LHCN-M2 (cell line): ENCODE measurements at regions not wholly inside any gene's neighbourhood (a gene's known extent, or its start where the extent isn't known, plus 50 kb on each side); places are given as distances from the start of the nearest gene placed in this dataset.
"Not testable (repeated sequence)": the region's sequence is repeated elsewhere in the genome, so short reads cannot be mapped to it uniquely, and the experiment has no call there.

Experiments used
- DNase-seq: peaks from one replicate; pipeline ENCODE4 v3.0.0-alpha.2; 2012; ENCODE audit warnings: low read depth

DNA sequence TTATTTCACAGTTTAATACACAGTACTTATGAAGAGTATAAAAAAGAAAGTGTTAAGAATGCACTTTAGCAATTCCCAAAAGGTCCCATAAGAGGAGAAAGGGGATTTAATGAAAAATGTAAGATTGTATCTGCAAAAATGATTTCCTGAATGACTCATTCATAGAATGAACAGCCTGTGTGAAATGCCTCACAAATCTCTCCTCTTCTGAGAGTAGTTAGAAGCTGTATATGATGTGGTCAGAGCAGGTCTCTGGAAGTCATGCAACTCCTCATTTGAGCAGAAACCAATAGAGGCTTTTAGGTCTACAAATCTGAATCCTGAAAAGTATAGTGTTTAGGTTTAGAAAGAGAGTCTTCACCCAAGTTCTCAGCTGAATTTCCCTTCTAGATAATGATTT is 381.3 kb upstream of the INTU start:
- DNase-seq, result peak; percentile 70

DNA sequence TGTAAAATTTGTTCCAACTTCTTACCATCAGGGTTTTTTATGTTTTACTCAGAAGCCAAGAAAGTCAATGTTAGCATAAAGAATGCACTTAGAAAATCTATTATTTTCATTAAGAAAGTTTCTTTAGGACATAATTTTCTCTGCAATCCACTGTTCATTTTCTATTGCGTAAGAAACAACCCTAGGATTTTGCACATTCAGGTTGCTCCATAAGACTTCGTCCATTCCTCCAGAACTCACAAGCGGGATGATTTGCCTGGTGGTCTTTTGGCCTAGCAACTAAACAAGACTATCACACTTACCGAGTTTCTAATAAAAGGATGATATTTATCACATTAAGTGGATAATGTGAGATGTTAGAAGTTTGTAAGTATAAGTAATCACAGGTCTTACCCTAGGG is 376.3 kb upstream of the INTU start:
- no peak for DNase-seq

DNA sequence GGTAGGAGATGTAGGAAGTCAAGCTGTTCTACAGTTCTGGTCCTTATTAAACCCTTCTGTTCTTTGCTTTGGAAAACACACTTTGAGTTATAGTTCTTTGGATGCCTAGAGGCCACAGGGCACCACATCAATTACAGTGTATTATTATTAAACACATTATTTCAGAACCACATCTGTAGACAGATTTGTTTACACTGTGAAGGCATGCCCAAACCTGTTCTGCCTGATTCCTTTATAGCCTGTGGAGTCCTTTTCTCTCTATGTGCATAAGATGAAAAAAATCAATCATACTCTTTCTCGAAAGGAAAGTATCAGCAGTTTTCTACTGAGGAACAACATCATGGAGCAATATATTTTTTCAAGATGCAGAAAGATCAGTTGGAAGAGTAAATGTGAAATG is 371.3 kb upstream of the INTU start:
- no peak for DNase-seq

DNA sequence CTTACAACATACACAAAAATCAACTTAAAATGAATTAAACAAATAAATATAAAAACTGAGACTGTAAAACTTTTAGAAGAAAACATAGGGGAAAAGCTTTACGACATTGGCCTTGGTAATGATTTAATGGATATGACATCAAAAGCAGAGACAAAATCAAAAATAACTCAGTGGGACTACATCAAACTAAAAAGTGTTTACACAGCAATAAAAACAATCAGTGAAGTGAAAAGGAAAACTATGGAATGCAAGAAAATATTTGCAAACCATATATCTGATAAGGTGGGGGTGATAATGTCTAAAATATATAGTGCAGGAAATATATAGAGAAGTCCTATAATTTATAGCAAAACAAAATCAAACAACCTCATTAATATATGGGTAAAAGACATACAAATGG is 364.4 kb upstream of the INTU start:
- no peak for DNase-seq

DNA sequence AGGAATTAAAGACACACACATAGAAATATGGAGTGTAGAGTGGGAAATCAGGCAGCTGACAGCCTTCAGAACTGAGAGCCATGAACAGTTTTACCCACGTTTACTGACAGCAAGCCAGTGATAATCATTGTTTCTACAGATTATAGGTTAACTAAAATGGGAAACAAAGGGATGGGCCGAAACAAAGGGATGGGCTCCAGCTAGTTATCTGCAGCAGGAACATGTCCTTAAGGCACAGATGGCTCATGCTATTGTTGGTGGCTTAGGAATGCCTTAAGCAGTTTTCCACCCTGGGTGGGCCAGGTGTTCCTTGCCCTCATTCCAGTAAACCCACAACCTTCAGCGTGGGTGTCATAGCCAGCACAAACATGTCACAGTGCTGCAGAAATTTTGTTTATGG is 355.7 kb upstream of the INTU start:
- not testable (repeated sequence) for DNase-seq

DNA sequence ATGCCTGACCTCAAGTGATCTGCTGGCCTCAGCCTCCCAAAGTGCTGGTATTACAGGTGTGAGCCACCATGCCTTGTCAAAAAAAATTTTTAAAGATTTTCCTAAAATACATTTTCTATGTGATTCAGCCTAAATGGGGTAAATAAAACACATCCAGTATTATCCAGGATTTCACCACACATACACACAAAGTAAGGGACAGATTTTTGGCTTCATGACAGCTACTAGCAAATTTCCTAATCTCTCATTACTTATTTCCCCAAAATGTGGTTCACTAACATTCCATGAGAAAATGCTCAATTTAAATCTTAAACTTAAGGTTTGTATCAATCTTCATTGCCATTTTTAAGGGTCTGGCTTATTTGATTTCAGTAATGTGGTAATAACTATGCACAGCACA is 348.5 kb upstream of the INTU start:
- no peak for DNase-seq

DNA sequence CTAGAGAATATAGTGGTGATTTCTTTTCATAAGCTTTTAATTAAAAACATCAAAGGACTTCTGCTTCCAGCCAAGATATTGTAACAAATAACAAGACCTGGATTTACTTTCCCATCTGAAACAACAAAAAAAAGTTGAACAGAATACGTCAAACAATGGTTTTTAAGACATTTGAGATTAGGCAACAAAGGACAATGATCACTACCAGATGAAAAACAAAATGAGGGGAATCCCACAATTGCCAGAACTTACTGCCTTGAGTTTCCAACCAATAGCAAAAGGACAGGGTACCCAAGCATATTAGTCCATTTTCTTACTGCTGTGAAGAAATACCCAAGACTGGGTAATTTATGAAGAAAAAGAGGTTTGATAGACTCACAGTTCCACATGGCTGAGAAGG is 341.4 kb upstream of the INTU start:
- DNase-seq, result no peak

DNA sequence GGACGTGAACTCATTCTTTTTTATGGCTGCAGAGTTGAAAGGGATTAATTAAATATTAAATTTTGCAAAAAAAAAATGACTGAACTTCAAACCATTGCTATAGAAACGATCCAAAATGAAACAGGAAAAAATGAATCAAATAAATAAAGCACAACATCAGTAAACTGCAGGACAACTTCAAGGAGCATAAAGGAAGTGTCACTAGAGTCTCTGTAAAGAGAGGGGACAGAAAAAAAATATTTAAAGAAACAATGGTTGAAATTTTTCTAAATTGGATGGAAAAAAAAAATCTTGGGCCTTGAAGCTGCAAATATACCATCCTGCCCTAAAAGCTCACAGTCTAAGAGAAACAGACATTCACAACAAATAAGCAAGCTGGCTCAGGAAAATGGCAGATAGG is 339.3 kb upstream of the INTU start:
- no peak for DNase-seq

DNA sequence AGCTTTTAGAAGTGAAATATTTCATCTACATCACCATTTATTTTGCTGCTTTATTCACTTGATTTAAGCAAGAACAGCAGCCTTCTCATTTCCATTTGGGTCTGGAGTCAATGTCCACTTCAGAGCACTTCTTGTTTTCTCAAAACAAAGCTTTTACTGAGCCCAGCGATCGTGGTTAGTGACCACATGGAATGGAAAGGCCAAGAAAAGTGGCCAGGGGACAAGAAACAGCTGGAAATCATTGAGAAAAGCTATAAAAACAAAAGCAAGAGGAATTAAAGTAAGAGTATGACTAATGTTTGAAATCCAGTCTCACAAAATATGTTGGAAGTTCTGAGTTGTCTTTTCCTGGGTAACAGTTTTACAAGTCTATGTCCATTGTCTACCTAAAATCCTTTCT is 328.4 kb upstream of the INTU start:
- DNase-seq, result peak; percentile 89

DNA sequence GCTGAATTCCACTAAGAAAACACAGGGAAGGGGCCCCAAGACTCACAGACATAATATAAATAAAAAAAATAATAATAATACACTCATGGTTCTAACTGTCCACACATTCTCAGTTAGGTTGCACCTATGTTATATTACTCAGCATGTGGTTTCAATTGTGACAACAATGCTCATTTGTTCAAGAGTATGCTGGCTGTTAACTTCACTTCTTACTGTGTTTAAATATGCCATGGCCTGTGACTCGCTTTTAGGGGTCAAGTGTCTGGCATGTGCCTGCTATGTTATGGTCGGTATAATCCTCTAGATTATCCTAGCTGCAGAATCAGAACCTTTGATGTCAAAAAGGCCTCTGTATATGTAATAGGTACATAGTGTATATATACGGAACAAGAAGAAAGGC is 324.8 kb upstream of the INTU start:
- peak; percentile 45 for DNase-seq

DNA sequence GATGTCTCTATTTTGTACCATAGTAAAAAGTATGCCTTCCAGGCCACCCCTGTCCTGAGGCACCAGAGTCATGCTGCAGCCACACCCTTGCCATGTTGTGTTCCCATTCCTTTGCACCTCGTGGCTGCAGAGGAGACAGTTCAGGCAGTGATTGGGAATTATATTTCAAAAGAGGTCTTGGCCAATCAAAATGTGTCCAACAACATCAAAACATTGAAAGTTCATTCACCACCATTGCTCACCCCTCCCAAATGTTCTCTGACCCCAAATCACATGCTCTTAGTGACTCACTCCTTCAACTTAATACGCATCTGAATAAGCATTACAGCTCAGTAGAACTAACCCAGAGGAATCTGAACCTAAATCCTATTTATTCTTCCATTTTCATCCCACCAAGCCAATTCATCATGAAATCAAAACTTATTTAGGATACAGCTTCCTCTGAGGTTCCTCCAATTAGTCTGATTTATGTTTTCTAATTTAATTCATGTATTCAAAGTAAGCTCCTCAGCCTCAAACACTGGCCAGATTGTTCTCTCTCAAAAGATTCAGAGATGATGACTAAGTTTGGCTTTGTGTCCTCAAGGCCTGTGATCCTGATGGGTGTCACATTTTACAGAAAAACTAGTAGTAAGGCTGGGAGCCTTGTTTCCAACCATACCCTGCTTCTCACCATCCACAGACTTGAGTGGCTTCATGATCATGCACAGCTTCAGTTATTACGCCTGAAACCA is 323.2 kb upstream of the INTU start:
- peak; percentile 92 for DNase-seq

DNA sequence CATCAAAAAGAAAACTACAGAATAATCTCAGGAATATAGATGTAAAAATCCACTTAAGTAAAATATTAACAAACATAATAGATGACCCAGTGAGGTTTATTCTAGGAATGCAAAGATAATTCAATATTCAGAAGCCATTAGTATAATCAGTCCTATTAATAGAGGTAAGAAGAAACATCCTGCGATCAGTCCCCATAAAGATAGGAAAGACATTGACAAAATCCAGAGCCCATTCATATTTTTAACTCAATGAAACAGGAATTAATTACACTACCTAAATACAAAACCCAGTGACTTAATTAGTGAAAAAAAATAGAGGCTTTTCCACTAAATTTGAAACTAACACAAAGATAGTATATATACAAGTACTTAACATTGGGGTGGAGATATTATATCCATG is 321.4 kb upstream of the INTU start:
- no peak for DNase-seq

DNA sequence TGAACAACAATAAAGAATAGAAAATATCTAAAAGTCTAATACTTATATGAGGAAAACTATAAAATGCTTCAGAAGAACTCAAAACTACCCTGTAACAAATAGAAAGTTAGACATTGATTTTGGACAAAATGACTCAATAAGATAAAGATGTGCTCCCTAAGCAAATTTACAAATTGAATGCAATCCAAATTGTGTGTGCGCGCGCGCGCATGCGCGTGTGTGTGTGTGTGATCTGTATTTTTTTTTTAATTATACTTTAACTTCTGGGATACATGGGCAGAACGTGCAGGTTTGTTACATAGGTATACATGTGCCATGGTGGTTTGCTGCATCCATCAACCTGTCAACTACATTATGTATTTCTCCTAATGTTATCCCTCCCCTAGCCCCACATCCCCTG is 320.8 kb upstream of the INTU start:
- no peak for DNase-seq

DNA sequence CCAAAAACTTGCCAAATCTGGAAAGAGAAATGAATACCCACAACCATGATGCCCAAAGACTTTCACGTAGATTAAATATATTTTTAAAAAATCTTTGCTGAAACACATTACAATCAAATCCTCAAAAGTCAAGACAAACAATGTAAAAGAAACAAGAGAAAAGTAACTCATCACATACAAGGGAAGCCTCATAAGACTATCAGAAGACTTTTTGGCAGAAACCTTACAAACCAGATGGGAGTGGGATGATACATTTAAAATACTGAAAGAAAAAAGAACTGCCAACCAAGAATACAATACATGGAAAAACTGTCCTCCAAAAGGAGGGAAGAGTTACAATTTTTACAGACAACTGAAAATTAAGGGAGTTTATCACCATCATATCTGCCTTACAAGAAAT is 319.0 kb upstream of the INTU start:
- DNase-seq, result no peak

DNA sequence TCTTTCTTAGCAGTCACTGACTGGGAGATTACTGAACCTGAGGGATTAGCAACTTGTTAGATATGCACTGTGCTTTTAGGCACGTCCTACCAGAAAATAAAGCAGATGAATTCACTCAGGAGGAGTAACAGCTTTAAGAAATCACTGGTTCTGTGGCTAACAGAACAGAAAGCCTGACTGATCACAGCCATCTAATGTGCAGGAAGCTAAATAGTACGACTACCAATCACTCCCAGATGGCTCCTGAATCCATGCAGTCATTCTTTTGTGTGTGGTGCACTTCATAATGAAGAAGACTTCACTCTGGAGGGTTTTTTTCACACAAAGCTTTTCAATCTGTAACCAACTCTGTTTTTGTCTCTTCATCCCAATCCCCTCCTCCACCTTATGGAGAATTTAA is 305.3 kb upstream of the INTU start:
- DNase-seq, result no peak

DNA sequence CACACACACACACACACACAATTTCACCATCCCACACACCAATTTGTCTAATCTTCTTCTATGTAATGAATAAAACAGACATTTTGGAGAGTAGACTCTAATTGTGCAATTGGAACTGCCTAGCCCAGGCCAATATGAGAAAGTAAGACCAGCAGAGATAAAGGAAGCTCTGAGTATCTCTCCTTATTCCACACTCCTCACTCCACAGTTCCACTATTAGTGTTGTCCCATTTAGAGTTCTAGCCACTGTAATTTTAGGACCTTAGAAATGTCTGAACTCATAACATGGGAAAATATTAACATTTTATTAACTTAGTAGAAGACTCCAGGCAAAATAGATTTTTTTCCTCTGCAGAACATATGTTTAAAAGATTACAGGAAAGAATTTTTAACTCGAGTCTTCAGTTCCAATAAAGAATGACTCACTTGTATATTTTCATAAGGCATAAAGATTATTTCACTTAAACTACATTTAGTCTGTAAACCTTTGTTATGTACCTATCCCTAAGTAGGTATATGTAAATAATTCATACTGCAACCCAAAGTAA is 297.6 kb upstream of the INTU start:
- DNase-seq, result no peak

DNA sequence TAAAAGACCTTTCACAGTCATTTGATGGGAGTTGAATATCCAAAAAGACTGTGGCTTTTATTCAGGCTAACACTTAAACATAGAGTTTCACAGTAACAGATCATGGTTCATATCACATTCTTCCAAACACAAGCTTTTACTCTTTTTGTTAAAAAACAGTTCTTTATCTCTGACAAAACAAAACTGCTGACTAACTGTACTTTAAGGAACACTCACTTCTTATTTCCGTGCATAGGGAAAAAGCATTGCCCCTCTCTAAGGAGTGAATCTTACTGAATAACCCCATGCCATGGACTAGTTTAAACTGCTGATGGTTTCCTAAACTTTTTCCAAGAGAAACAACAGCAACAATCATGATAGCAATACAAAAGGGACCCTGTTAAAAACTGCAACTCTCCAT is 297.0 kb upstream of the INTU start:
- no peak for DNase-seq

DNA sequence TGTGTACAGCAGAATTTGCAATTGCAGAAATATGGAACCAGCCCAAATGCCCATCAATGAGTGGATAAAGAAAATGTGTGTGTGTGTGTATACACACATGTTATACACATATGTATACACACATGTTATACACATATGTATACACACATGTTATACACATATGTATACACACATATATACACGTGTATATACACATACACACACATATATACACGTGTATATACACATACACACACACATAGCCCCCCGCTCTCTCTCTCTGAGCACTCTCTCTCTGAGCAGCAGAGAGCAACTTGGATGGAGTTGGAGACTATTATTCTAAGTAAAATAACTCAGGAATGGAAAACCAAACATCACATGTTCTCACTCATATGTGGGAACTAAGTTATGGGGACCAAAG is 289.6 kb upstream of the INTU start:
- not testable (repeated sequence) for DNase-seq

DNA sequence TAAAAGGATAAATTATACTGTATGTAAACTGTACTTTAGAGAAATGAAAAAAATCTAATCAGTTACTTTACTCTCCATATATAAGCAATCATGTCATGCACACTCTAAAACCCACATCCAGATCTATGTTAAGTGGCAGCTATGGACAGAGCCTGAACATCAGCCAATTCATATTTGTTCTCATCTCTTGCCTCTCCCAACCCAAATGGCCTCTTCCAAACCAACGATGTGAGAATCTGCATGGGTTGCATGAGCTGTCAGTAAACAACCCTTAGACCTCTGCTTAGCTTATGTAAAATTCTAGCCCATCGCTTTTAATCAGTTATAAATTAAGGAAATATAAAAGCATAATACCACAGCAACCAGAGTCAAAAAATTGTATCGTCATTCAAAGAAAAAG is 288.7 kb upstream of the INTU start:
- no peak for DNase-seq

DNA sequence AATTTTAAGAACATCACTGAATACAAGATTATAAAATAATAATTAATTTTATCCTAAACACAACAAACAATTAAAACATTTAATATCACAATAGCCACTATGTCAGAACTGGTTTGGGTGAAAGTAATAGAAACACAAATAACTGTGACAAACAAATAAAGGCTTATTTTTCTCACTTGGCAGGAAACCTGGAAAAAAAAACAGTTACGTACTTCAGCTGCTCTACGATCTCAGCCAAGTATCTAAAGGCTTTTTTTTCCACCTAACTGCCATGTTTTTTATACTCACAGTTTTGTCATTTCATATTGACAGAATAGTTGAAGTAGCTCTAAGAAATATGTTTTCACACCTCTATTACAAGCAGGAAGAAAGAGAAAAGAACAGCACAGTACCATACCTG is 284.8 kb upstream of the INTU start:
- DNase-seq, result no peak

DNA sequence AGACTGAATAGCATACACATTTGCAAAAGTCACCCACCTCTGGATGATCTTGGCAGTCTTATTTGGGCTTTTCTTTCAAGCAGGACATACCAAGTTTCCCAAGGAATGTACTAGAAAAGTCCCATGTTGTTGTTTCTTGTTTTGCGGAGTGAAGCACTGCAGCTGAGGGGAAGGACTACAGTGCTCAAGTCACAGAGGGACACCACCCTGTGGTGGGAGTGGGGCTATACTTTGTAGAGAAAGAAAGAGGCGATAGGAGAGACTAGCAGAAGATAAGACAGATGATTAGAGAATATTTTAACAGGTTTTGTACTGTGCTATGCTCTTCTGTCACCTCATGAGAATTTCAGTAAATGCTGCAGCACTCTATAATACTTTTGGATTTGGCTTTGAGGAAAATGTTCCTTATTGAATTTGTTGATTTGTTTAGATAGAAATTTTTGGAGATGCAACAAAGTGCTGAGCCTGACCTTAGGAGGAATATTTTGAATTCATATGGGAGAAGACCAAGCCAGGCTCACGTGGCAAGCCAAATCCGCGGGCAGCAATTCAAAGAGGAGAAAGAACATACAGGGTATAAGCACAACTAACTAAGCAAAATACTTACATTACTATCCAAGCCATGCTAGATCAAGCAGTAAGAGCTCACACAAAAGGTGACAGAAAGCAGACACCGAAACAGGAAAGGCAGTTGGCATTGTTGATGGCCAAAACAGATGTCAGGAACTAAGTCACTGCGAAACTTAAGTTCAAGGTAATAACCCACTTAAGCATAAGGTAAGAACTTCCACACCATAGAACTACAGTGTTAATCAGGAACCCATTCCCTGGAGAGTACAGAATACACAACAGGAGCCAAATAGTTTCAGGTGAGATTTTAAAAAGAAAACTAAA is 280.3 kb upstream of the INTU start:
- no peak for DNase-seq

DNA sequence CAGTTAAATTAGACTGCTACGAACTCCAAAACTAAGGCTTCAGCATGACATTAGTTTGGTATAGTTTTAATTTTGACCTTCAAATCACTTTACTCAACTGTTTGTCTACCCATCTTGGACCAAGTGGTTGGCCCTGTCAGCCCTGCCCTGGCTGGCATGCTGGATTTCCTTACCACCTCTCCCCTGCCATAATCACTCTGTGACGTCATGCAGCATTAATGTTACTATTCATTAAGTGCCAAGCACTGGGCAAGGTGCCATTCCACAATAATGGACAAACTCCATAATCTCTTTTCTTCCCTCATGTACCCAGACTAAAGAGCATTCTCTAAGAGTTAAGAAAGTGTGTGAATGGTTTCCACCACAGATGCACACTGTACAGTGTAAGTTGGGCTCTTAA is 277.0 kb upstream of the INTU start:
- DNase-seq, result no peak

DNA sequence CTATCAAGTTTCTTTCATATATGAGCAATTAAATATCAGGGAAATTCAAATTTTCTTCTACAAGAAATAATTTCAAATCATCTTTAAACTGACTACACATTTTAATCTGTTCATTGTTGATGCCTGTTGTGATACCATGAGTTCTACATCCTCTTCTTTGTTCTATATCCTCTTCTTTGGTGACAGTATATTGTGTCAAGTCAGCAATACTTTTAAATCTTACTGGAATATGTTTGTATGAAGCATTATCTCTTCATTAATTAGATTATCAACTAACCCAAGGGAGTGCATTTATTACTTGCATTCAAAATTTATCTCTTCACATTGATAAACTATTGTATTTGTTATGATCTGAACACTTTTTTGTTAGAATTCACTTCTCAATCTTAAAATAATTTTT is 275.0 kb upstream of the INTU start:
- DNase-seq, result no peak
